SU-DHL-6 (cell line): ENCODE measurements at regions not wholly inside any gene's neighbourhood (a gene's known extent, or its start where the extent isn't known, plus 50 kb on each side); places are given as distances from the start of the nearest gene placed in this dataset.

ENCODE experiments used
- H2AFZ ChIP-seq: fragments of 200-600 bp; sonication (generic); 2 replicates; pipeline ENCODE4 v1.6.1; 2014; ENCODE audit warnings: low read depth, mild to moderate bottlenecking, moderate library complexity, mixed read lengths, antibody characterized with exemption, low read length; ENCODE audit not compliant: severe bottlenecking
- H3F3A ChIP-seq: fragments of 200-600 bp; shearing (Covaris generic); 2 replicates; pipeline ENCODE4 v1.6.0; 2016; ENCODE audit warnings: antibody characterized with exemption, mild to moderate bottlenecking; ENCODE audit not compliant: insufficient read depth
- H3K27ac ChIP-seq: fragments of 200-600 bp; sonication (generic); 2 replicates; pipeline ENCODE4 v1.5.1; 2016; ENCODE audit warnings: low read depth, mild to moderate bottlenecking, low read length, moderate library complexity, mixed read lengths
- H3K27me3 ChIP-seq: fragments of 200-600 bp; sonication (generic), shearing (Covaris generic); 2 replicates; pipeline ENCODE4 v1.6.0; 2014; ENCODE audit warnings: mild to moderate bottlenecking, low read length
- H3K36me3 ChIP-seq: fragments of 200-600 bp; sonication (generic); 2 replicates; pipeline ENCODE4 v1.6.1; 2014; ENCODE audit warnings: mild to moderate bottlenecking, low read length, mixed read lengths
- H3K4me2 ChIP-seq: fragments of 300-600, 200-600 bp; shearing (Covaris generic), sonication (generic); 2 replicates; pipeline ENCODE4 v1.6.0; 2014; ENCODE audit warnings: low read length, low read depth, mild to moderate bottlenecking; ENCODE audit not compliant: poor library complexity, severe bottlenecking
- H3K4me3 ChIP-seq: fragments of 200-600 bp; sonication (generic); 2 replicates; pipeline ENCODE4 v1.5.1; 2014; ENCODE audit warnings: antibody characterized with exemption, low read length, mild to moderate bottlenecking, mixed read lengths; ENCODE audit not compliant: insufficient read depth, poor library complexity, severe bottlenecking
- H3K79me2 ChIP-seq: fragments of 200-600 bp; sonication (generic); 2 replicates; pipeline ENCODE4 v1.6.1; 2014; ENCODE audit warnings: mild to moderate bottlenecking, low read length, moderate library complexity; ENCODE audit not compliant: insufficient read depth
- H3K9ac ChIP-seq: fragments of 200-600 bp; sonication (generic); 2 replicates; pipeline ENCODE4 v1.7.0; 2014; ENCODE audit warnings: mild to moderate bottlenecking, low read length
- H3K9me2 ChIP-seq: fragments of 200-600 bp; sonication (generic); replicated peaks from 2 replicates; pipeline ENCODE4 v1.6.1; 2014; ENCODE audit warnings: low read length; ENCODE audit not compliant: insufficient read depth
- H3K9me3 ChIP-seq: fragments of 200-600 bp; sonication (generic); 2 replicates; pipeline ENCODE4 v1.6.1; 2014; ENCODE audit warnings: low read length, mixed read lengths; ENCODE audit not compliant: insufficient read depth
- H4K20me1 ChIP-seq: fragments of 200-600 bp; sonication (generic); 2 replicates; pipeline ENCODE4 v1.6.1; 2014; ENCODE audit warnings: low read depth, mild to moderate bottlenecking, antibody characterized with exemption, low read length, moderate library complexity, mixed read lengths
- CTCF ChIP-seq: fragments of 200-600 bp; sonication (generic); IDR thresholded peaks from one replicate; pipeline ENCODE4 v1.5.1; 2017; ENCODE audit warnings: antibody characterized with exemption, mild to moderate bottlenecking, low read length, moderate library complexity; ENCODE audit not compliant: insufficient read depth, poor library complexity, severe bottlenecking
- EZH2phosphoT487 ChIP-seq: fragments of 200-600 bp; sonication (generic), shearing (Covaris generic); conservative IDR thresholded peaks from 2 replicates; pipeline ENCODE4 v1.6.1; 2018; ENCODE audit warnings: mild to moderate bottlenecking, antibody characterized with exemption, low read length, moderate library complexity, mixed read lengths

GRCh38 chr10:29041616-29042015, 247.3 kb upstream of the LYZL1 start:
- no peak overlapping the region for H2AFZ ChIP-seq
- H3K79me2 ChIP-seq: no peaks in the 10 kb centered on the region
- H3K9me3 ChIP-seq: no peaks in the 10 kb centered on the region
- H3K27me3 ChIP-seq: no peaks in the 10 kb centered on the region
- no peak overlapping the region for H3K27ac ChIP-seq
- H3K36me3 ChIP-seq: no peaks in the 10 kb centered on the region
- no peaks in the 10 kb centered on the region for H3K9me2 ChIP-seq
- no peak overlapping the region for H3K9ac ChIP-seq
- H3K4me3 ChIP-seq: no peak overlapping the region
- H3F3A ChIP-seq: no peaks in the 10 kb centered on the region
- H3K4me2 ChIP-seq: no peak overlapping the region
- no peaks in the 10 kb centered on the region for H4K20me1 ChIP-seq
- TF ChIP-seq EZH2phosphoT487 (no peak), CTCF (no peak)

DNA sequence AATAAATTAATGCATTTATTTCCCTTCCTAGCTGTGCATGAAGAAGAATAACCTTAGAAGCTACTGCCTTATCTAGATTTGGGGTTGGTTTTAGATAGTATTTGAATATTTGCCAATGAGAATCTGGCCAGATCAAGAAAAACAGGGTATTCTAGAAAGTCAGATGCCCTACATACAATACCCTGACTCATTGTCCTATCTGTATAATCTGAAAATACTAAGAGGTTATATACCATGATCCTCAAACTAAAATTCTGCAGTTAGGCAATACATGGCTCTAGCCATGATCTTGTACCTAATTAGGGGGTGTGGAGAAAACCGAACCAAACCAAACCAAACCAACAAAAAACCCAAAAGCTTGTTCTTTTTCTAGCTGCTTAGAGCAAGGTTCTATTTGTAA, 240.4 kb upstream of the LYZL1 start:
- H3K27me3 ChIP-seq: no peaks in the 10 kb centered on the region; the same call in 1 of the 2 replicates
- no peaks in the 10 kb centered on the region for H3K9me3 ChIP-seq
- no peaks in the 10 kb centered on the region for H3F3A ChIP-seq
- H3K4me2 ChIP-seq: no peak overlapping the region
- H3K36me3 ChIP-seq: no peaks in the 10 kb centered on the region
- no peaks in the 10 kb centered on the region for H3K79me2 ChIP-seq
- no peaks in the 10 kb centered on the region for H3K9me2 ChIP-seq
- TF ChIP-seq EZH2phosphoT487 (no peak), CTCF (no peak)
- no peaks in the 10 kb centered on the region for H4K20me1 ChIP-seq
- H3K27ac ChIP-seq: no peak overlapping the region
- no peak overlapping the region for H2AFZ ChIP-seq
- H3K9ac ChIP-seq: no peak overlapping the region
- no peak overlapping the region for H3K4me3 ChIP-seq

GRCh38 chr10:29050081-29050480, 238.8 kb upstream of the LYZL1 start:
- no peaks in the 10 kb centered on the region for H3F3A ChIP-seq

More at GRCh38 chr10:29050081-29050480, 238.8 kb upstream of the LYZL1 start:
- TF ChIP-seq EZH2phosphoT487 (no peak), CTCF (no peak)
- no peak overlapping the region for H3K9ac ChIP-seq
- no peaks in the 10 kb centered on the region for H4K20me1 ChIP-seq
- H3K4me3 ChIP-seq: no peak overlapping the region
- no peak overlapping the region for H3K27ac ChIP-seq
- H3K79me2 ChIP-seq: no peaks in the 10 kb centered on the region
- H3K36me3 ChIP-seq: no peaks in the 10 kb centered on the region
- no peaks in the 10 kb centered on the region; the same call in 1 of the 2 replicates for H3K27me3 ChIP-seq
- no peaks in the 10 kb centered on the region for H3K9me3 ChIP-seq
- H2AFZ ChIP-seq: no peak overlapping the region
- H3K9me2 ChIP-seq: no peaks in the 10 kb centered on the region
- no peak overlapping the region for H3K4me2 ChIP-seq
